ENCODE measurements at regions not wholly inside any gene's neighbourhood (a gene's known extent, or its start where the extent isn't known, plus 50 kb on each side); places are given as distances from the start of the nearest gene placed in this dataset.

GRCh38 chr18:41022484-41022883, 932.5 kb upstream of the PIK3C3 start:
- H3K27ac ChIP-seq (ENCODE audit: low read depth, low read length), result no peak overlapping the region
- no peaks in the 10 kb centered on the region for H3K9me2 ChIP-seq (replicated peaks; ENCODE audit: insufficient read depth, low read length)
- H3K4me3 ChIP-seq (ENCODE audit: insufficient read depth, low read length, poor library complexity, severe bottlenecking), result no peak overlapping the region
- no peaks in the 10 kb centered on the region for H3K79me2 ChIP-seq (ENCODE audit: insufficient read depth, low read length)
- H3K9ac ChIP-seq (ENCODE audit: low read length), result no peak overlapping the region
- no peak for TF ChIP-seq EZH2phosphoT487 (conservative IDR thresholded peaks at IDR 0.05; ENCODE audit: low read length)
- no peak for TF ChIP-seq CTCF (IDR thresholded peaks at IDR 0.05; ENCODE audit: insufficient read depth, low read length, poor library complexity, severe bottlenecking)
- H3K36me3 ChIP-seq (ENCODE audit: low read length), result no peaks in the 10 kb centered on the region
- H3K4me2 ChIP-seq (ENCODE audit: low read depth, low read length, poor library complexity, severe bottlenecking), result no peak overlapping the region
- no peaks in the 10 kb centered on the region for H3F3A ChIP-seq (ENCODE audit: insufficient read depth)
- peaks cover 8% of the 10 kb centered on the region; the same call in 1 of the 2 replicates for H3K9me3 ChIP-seq (ENCODE audit: insufficient read depth, low read length)
- H2AFZ ChIP-seq (ENCODE audit: low read depth, low read length, severe bottlenecking), result no peak overlapping the region
- no peaks in the 10 kb centered on the region for H3K27me3 ChIP-seq (ENCODE audit: low read length)
- H4K20me1 ChIP-seq (ENCODE audit: low read depth, low read length), result no peaks in the 10 kb centered on the region

- no peaks in the 10 kb centered on the region for H3K79me2 ChIP-seq (ENCODE audit: insufficient read depth, low read length)
- H3K4me3 ChIP-seq (ENCODE audit: insufficient read depth, low read length, poor library complexity, severe bottlenecking), result no peak overlapping the region
- no peak for TF ChIP-seq CTCF (IDR thresholded peaks at IDR 0.05; ENCODE audit: insufficient read depth, low read length, poor library complexity, severe bottlenecking)
- no peak for TF ChIP-seq EZH2phosphoT487 (conservative IDR thresholded peaks at IDR 0.05; ENCODE audit: low read length)
- no peaks in the 10 kb centered on the region for H4K20me1 ChIP-seq (ENCODE audit: low read depth, low read length)
- peaks cover 10% of the 10 kb centered on the region; the same call in 1 of the 2 replicates for H3K9me3 ChIP-seq (ENCODE audit: insufficient read depth, low read length)
- no peak overlapping the region for H3K9ac ChIP-seq (ENCODE audit: low read length)
- H3F3A ChIP-seq (ENCODE audit: insufficient read depth), result no peaks in the 10 kb centered on the region
- no peaks in the 10 kb centered on the region for H3K9me2 ChIP-seq (replicated peaks; ENCODE audit: insufficient read depth, low read length)
- H3K36me3 ChIP-seq (ENCODE audit: low read length), result no peaks in the 10 kb centered on the region
- no peaks in the 10 kb centered on the region for H3K27me3 ChIP-seq (ENCODE audit: low read length)
- no peak overlapping the region for H3K4me2 ChIP-seq (ENCODE audit: low read depth, low read length, poor library complexity, severe bottlenecking)
- H3K27ac ChIP-seq (ENCODE audit: low read depth, low read length), result no peak overlapping the region
- no peak overlapping the region for H2AFZ ChIP-seq (ENCODE audit: low read depth, low read length, severe bottlenecking)
Measured at GRCh38 chr18:41021089-41021488, 933.9 kb upstream of the PIK3C3 start.

GRCh38 chr18:41012194-41012593, 942.8 kb upstream of the PIK3C3 start:
- no peaks in the 10 kb centered on the region for H3K79me2 ChIP-seq (ENCODE audit: insufficient read depth, low read length)
- H3K27ac ChIP-seq (ENCODE audit: low read depth, low read length), result no peak overlapping the region
- H3K4me3 ChIP-seq (ENCODE audit: insufficient read depth, low read length, poor library complexity, severe bottlenecking), result no peak overlapping the region
- no peak for TF ChIP-seq CTCF (IDR thresholded peaks at IDR 0.05; ENCODE audit: insufficient read depth, low read length, poor library complexity, severe bottlenecking)
- TF ChIP-seq EZH2phosphoT487 (conservative IDR thresholded peaks at IDR 0.05; ENCODE audit: low read length), result no peak
- no peak overlapping the region for H2AFZ ChIP-seq (ENCODE audit: low read depth, low read length, severe bottlenecking)
- H3K9me3 ChIP-seq (ENCODE audit: insufficient read depth, low read length), result peaks cover 8% of the 10 kb centered on the region
- H3K4me2 ChIP-seq (ENCODE audit: low read depth, low read length, poor library complexity, severe bottlenecking), result no peak overlapping the region
- no peaks in the 10 kb centered on the region for H3F3A ChIP-seq (ENCODE audit: insufficient read depth)
- no peak overlapping the region for H3K9ac ChIP-seq (ENCODE audit: low read length)
- H4K20me1 ChIP-seq (ENCODE audit: low read depth, low read length), result no peaks in the 10 kb centered on the region
- H3K27me3 ChIP-seq (ENCODE audit: low read length), result no peaks in the 10 kb centered on the region
- H3K36me3 ChIP-seq (ENCODE audit: low read length), result no peaks in the 10 kb centered on the region
- H3K9me2 ChIP-seq (replicated peaks; ENCODE audit: insufficient read depth, low read length), result no peaks in the 10 kb centered on the region

Measured in SU-DHL-6 (cell line).